Activated CD4-positive, CD25-positive, alpha-beta regulatory T cell treated with anti-CD3 and anti-CD28 coated beads, Interleukin-2, amount 50 U/mL, for 24 hours (primary cell): ENCODE measurements at regions not wholly inside any gene's neighbourhood (a gene's known extent, or its start where the extent isn't known, plus 50 kb on each side); places are given as distances from the start of the nearest gene placed in this dataset.
"Not testable (repeated sequence)": the region's sequence is repeated elsewhere in the genome, so short reads cannot be mapped to it uniquely, and the experiment has no call there.

Experiments used
- ATAC-seq, 2 donors: fragments of 150-1000 bp; cut with Tn5 transposase; one replicate each; pipeline ENCODE4 v1.10.0; 2021; ENCODE audit warnings: mild to moderate bottlenecking in 1 of 2, moderate library complexity in 1 of 2

- ATAC-seq, result no peak
Measured at GRCh38 chr2:16195681-16196070, 255.3 kb downstream of the MYCN start.

DNA sequence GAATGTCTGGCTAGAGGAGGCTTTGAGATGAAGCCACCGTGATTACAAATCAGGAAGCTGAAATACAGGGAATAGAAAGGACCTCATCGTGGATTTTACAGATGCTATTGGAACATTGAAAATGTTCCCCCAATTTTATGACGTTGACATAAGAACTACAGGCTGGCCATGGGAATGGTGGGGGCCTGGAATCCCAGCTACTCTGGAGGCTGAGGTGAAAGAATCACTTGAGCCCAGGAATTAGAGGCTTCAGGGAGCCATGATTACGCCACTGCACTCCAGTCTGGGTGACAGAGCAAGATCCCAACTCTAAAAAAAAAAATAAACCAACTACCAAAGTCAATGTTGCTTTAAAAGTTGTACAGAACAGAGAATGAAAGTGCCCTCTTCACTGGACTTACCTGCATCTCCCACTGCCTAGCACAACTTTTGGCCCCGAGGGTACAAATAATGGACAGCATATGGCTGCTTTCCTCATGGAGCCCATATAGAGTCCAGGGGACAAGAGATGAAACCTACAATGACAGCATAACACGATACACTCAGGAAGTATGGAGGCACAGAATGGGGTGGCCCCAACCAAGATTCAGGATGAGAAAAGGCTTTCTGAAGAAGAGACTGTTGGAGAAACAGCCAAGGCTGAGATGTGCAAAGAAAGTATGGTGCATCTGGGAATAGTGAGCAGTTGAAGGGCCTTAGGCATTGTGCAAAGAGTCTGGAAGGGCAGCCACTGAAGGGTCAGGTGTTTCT, 254.8 kb downstream of the MYCN start:
- ATAC-seq, result no peak

DNA sequence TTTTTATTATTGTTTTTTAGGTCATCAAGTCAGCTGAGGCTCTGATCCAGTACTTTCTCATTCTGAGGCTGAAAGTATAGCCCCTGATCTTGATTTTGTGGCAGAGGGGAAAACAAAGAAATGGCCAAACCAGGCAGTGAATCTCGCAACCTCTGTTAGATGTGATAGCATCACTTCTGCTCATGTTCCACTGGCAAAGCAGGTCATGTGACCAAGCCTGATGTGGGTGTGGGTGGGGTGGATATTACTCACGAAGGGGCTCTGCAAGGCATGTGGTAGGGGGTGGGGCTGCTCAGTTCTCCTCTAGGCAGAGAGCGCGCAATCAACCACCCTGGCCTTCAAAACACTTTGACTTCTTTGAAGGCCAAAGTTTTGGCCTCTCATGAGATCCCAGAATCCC, 254.2 kb downstream of the MYCN start:
- ATAC-seq, result no peak

- ATAC-seq, result no peak
Measured at GRCh38 chr2:16194096-16194390, 253.7 kb downstream of the MYCN start.

DNA sequence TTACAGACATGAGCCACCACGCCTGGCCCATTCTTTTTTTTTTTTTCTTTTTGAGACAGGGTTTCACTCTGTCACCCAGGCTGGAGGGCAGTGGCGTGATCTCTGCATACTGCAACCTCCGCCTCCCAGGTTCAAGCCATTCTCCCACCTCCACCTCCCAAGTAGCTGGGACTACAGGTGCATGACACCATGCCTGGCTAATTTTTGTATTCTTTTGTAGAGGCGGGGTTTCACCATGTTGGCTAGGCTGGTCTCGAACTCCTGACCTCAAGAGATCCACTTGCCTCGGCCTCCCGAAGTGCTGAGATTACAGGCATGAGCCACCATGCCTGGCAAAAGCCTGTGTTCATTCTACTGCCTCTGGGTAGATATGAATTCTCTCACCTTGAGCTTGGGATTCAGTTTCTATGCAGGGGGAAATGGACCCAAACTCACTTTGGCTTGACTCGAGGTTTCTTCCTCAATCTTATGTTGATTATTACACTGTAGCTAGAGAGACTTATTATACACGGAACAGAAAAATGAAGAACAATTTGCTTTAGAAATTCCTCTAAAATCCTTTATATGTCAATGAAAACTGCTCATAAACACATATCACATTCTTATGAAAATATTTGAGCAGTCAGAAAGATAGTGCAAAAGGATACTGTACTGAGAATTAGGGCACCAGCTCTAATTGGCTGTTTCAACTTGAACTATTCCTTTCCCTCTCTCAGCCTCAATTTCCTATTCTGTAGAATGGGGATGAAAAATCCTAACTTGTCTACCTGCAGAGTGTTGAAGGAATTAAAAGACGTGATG, 252.3 kb downstream of the MYCN start:
- no peak for ATAC-seq

DNA sequence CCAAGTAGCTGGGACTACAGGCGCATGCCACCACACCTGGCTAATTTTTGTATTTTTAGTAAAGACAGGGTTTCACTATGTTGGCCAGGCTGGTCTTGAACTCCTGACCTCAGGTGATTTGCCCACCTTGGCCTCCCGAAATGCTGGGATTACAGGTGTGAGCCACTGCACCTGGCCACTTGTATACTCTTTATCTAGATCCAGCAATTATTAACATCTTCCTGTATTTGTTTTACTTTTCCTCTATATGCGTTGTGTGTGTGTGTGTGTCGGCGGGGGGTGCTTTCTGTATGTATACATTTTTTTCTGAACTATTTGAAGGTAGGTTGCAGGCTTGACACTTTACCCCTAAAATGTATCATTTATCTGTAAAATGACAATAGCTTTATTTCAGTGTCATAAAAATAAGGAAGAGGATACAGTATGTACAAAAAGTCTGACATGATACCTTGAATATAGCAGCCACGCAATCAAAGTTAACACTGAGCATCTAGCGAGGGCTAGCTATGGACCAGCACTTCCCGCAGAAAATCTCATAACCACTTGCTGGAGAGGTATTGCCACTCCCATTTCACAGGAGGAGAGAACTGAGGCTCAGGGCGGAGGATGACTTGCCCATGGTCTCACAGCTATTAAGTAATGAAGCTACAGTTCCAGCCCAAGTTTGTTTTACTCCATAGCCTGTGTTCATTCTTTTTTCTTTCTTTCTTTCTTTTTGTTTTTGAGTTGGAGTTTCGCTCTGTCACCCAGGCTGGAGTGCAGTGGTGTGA, 251.3 kb downstream of the MYCN start:
- ATAC-seq, result no peak

- no peak for ATAC-seq
Measured at GRCh38 chr2:16190446-16191270, 250.3 kb downstream of the MYCN start.

- no peak for ATAC-seq
Measured at GRCh38 chr2:16189836-16190160, 249.4 kb downstream of the MYCN start.

- ATAC-seq, result no peak
Measured at GRCh38 chr2:16189029-16189835, 248.9 kb downstream of the MYCN start.

GRCh38 chr2:16188261-16188890, 248.0 kb downstream of the MYCN start:
- no peak for ATAC-seq

GRCh38 chr2:16187482-16187817, 247.1 kb downstream of the MYCN start:
- no peak for ATAC-seq

DNA sequence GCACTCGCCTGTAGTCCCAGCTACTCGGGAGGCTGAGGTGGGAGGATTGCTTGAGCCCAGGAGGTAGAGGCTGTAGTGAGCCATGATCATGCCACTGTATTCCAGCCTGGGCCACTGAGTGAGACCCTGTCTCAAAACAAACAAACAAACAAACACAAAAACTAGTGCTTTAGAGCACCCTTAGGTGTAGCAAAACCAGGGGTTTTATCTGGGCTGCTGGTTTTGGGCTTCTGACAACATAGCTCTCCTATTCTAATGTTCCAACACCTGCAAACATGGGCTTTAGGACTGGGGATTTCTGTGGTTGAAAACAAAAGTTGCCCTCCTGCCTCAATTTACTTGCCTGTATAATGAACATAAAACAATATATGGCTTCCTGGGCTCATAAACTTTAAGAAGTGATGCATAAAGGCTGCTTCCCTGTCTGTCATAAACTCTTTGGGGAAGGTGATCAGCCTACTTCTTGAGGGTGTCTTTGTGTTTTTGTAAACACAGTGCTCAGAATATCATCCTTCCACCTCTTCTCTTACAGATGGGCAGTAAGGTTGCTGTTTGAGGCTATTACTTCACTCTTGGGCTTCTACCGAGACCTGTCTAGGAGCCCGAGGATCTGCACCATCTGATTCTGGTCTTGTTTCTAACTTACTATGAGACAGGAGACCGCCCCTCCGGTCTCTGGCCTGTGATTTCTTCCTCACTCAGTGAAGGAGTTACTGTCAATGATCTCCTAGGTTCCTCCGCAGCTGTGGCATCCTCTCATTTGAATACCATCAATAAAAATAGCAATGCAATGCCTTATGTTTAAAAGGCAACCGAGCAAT, 246.5 kb downstream of the MYCN start:
- ATAC-seq, result no peak

DNA sequence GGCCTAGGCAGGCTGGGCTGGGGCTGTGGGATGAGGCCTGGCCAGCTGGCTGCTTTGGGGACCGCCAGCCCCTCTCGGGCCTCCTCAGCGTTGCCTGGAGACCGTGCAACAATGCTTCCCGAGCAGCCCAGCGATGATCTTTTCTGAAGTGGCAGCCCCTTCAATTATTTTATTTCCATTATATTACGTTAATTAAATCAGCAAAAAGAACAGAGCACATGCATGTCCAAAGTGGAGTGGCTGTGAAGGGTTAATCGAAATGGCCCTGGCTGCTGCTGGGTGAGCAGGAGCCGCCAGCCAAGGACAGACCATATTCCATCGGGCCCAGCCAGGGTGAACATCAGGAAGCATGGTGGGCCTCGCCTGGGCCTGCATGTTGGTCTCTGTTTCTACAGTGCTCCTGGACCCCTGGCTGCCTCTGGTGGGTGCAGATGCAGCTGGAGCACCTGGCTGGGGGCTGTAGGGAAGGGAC, 245.5 kb downstream of the MYCN start:
- ATAC-seq, result no peak

- ATAC-seq, result no peak
Measured at GRCh38 chr2:16184945-16185660, 244.8 kb downstream of the MYCN start.

DNA sequence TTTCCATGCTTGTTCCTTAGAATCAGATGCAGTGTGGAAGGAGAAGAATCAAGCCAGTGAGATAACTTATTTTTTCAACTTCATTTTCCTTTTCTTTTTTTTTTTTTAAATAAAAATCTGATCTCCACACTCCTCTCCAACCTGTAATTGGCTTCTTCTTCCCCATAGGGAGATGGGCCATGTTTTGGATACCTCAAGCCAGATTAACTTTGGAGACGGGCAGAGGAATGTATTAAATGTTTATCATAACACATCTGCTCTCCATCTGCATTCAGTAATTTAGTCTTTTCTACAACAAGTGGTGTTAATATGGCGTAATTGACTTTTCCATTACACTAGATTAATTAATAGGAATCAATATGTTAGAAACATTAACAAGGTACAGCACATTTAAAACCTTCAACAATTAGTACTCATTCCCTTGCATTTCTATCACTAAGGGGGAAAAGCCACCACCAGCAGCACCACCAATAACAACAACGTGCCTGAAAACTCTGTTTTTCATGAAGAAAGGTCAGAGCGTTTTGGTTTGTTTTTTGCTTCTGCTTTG, 244.1 kb downstream of the MYCN start:
- ATAC-seq, result no peak

DNA sequence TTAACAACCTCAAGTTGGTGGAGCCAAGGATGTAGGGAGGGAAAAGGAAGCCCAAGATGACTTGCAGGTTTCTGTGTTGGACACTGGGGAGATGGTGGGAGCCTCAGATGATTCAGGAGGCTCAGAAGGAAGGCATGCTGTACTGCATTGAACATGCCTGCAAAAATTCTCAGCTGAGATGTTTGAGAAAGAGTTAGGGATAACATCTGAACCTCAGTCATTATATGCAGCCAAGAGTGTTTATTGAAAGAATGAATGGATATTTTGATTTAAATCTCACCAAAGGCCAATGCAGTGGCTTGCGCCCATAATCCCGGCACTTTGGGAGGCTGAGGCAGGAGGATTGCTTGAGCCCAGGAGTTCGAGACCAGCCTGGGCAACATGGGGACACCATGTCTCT, 243.0 kb downstream of the MYCN start:
- no peak for ATAC-seq

GRCh38 chr2:16182841-16183240, 242.5 kb downstream of the MYCN start:
- ATAC-seq, result no peak

DNA sequence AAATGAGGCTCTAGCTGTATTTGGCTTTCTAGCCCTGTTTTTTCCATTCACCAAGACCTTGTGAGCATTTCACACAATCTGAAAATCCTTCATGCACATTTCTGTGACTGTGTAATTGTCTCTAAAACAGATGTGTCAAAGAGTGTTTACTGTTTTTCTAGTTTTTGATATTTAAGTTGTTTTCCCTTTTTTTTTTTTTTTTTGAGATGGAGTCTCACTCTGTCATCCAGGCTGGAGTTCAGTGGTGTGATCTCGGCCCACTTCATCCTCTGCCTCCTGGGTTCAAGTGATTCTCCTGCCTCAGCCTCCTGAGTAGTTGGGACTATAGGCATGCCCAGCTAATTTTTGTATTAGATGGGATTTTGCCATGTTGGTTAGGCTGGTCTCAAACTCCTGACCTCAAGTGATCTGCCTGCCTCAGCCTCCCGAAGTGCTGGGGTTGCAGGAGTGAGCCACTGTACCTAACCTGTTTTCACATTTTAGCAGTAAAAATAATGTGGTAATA, 242.0 kb downstream of the MYCN start:
- ATAC-seq, result not testable (repeated sequence)

- no peak for ATAC-seq
Measured at GRCh38 chr2:16181741-16182090, 241.4 kb downstream of the MYCN start.
